Lower leg skin (tissue), 3 donors: ENCODE measurements at regions not wholly inside any gene's neighbourhood (a gene's known extent, or its start where the extent isn't known, plus 50 kb on each side); places are given as distances from the start of the nearest gene placed in this dataset.
"Not testable (repeated sequence)": the region's sequence is repeated elsewhere in the genome, so short reads cannot be mapped to it uniquely, and the experiment has no call there.

Experiments used
- POLR2A ChIP-seq, 2 donors: fragments of 450-650 bp; IDR thresholded peaks; one replicate each; pipeline ENCODE4 v1.6.1; 2016 to 2017; ENCODE audit warnings: antibody characterized with exemption in 2 of 2, mild to moderate bottlenecking in 1 of 2, moderate library complexity in 1 of 2
- TF ChIP-seq, protein P1 (sequence below), 3 donors: fragments of 450-650 bp; IDR thresholded peaks; one replicate each; pipeline ENCODE4 v1.5.1; 2016; ENCODE audit warnings: antibody characterized with exemption in 3 of 3, mild to moderate bottlenecking in 3 of 3, moderate library complexity in 2 of 3

- TF ChIP-seq, protein P1, sequence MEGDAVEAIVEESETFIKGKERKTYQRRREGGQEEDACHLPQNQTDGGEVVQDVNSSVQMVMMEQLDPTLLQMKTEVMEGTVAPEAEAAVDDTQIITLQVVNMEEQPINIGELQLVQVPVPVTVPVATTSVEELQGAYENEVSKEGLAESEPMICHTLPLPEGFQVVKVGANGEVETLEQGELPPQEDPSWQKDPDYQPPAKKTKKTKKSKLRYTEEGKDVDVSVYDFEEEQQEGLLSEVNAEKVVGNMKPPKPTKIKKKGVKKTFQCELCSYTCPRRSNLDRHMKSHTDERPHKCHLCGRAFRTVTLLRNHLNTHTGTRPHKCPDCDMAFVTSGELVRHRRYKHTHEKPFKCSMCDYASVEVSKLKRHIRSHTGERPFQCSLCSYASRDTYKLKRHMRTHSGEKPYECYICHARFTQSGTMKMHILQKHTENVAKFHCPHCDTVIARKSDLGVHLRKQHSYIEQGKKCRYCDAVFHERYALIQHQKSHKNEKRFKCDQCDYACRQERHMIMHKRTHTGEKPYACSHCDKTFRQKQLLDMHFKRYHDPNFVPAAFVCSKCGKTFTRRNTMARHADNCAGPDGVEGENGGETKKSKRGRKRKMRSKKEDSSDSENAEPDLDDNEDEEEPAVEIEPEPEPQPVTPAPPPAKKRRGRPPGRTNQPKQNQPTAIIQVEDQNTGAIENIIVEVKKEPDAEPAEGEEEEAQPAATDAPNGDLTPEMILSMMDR (IDR thresholded peaks at IDR 0.05): not testable (repeated sequence)
- TF ChIP-seq POLR2A (IDR thresholded peaks at IDR 0.05): not testable (repeated sequence)
These were observed 812.4 kb downstream of the TMEM121 start for GRCh38 chr14:106338775-106339174.
